Loucy (cell line): ENCODE measurements at regions not wholly inside any gene's neighbourhood (a gene's known extent, or its start where the extent isn't known, plus 50 kb on each side); places are given as distances from the start of the nearest gene placed in this dataset.

ENCODE experiments used
- H2AFZ ChIP-seq: fragments of 200-600 bp; sonication (generic); 2 replicates; pipeline ENCODE4 v1.6.0; 2016; ENCODE audit warnings: antibody characterized with exemption, mild to moderate bottlenecking, low read length, moderate library complexity
- H3F3A ChIP-seq: fragments of 200-600 bp; 2 replicates; pipeline ENCODE4 v1.6.0; 2016; ENCODE audit warnings: antibody characterized with exemption, low read depth, mild to moderate bottlenecking
- H3K27me3 ChIP-seq: fragments of 200-600 bp; sonication (generic); 2 replicates; pipeline ENCODE4 v1.6.1; 2014; ENCODE audit warnings: low read length, mild to moderate bottlenecking; ENCODE audit not compliant: insufficient read depth, poor library complexity, severe bottlenecking
- H3K36me3 ChIP-seq: fragments of 200-600 bp; sonication (generic); 2 replicates; pipeline ENCODE4 v1.6.1; 2016; ENCODE audit warnings: low read length; ENCODE audit not compliant: insufficient read depth
- H3K4me1 ChIP-seq: fragments of 200-600 bp; sonication (generic); 2 replicates; pipeline ENCODE4 v1.5.1; 2014; ENCODE audit warnings: low read length, mild to moderate bottlenecking; ENCODE audit not compliant: insufficient read depth, poor library complexity, severe bottlenecking
- H3K4me2 ChIP-seq: fragments of 200-600 bp; sonication (generic); 2 replicates; pipeline ENCODE4 v1.6.0; 2014; ENCODE audit warnings: antibody characterized with exemption, low read length, low read depth, mild to moderate bottlenecking; ENCODE audit not compliant: poor library complexity, severe bottlenecking
- H3K4me3 ChIP-seq: fragments of 200-600 bp; sonication (generic); 2 replicates; pipeline ENCODE4 v1.5.1; 2014; ENCODE audit warnings: low read length, mild to moderate bottlenecking, mixed read lengths; ENCODE audit not compliant: poor library complexity, severe bottlenecking
- H3K79me2 ChIP-seq: fragments of 200-600 bp; sonication (generic); 2 replicates; pipeline ENCODE4 v1.6.1; 2014; ENCODE audit warnings: low read length; ENCODE audit not compliant: insufficient read depth
- H3K9ac ChIP-seq: fragments of 200-600 bp; sonication (generic); 2 replicates; pipeline ENCODE4 v1.6.0; 2014; ENCODE audit warnings: mild to moderate bottlenecking, low read depth, low read length, moderate library complexity; ENCODE audit not compliant: poor library complexity, severe bottlenecking
- H3K9me2 ChIP-seq: fragments of 200-600 bp; sonication (generic); replicated peaks from 2 replicates; pipeline ENCODE4 v1.6.1; 2016; ENCODE audit warnings: low read depth, low read length, mixed read lengths
- H3K9me3 ChIP-seq: fragments of 200-600 bp; sonication (generic); 2 replicates; pipeline ENCODE4 v1.6.1; 2014; ENCODE audit warnings: mild to moderate bottlenecking, antibody characterized with exemption, low read length, low read depth; ENCODE audit not compliant: insufficient read depth
- H4K20me1 ChIP-seq: fragments of 200-600 bp; sonication (generic); 2 replicates; pipeline ENCODE4 v1.6.0; 2014; ENCODE audit warnings: antibody characterized with exemption, low read length, mild to moderate bottlenecking; ENCODE audit not compliant: insufficient read depth, poor library complexity, severe bottlenecking
- CTCF ChIP-seq: fragments of 200-600 bp; sonication (generic); conservative IDR thresholded peaks from 2 replicates; pipeline ENCODE4 v1.5.1; 2014; ENCODE audit warnings: mild to moderate bottlenecking, antibody characterized with exemption, low read length
- EZH2phosphoT487 ChIP-seq: fragments of 200-600 bp; IDR thresholded peaks from 2 replicates; pipeline ENCODE4 v1.6.1; 2018; ENCODE audit warnings: antibody characterized with exemption, mild to moderate bottlenecking, moderate library complexity, borderline replicate concordance

- H3K9me2 ChIP-seq: no peaks in the 10 kb centered on the region
- no peak overlapping the region for H2AFZ ChIP-seq
- no peaks in the 10 kb centered on the region for H3K9me3 ChIP-seq
- H3K79me2 ChIP-seq: no peaks in the 10 kb centered on the region
- no peak overlapping the region for H3K4me3 ChIP-seq
- no peak for TF ChIP-seq CTCF
- no peak for TF ChIP-seq EZH2phosphoT487
- H3K4me2 ChIP-seq: no peak overlapping the region
- H3K9ac ChIP-seq: no peak overlapping the region
- no peaks in the 10 kb centered on the region for H3K36me3 ChIP-seq
- H3F3A ChIP-seq: no peaks in the 10 kb centered on the region
- H3K27me3 ChIP-seq: no peaks in the 10 kb centered on the region
- no peaks in the 10 kb centered on the region for H3K4me1 ChIP-seq
- no peaks in the 10 kb centered on the region for H4K20me1 ChIP-seq
Measured at GRCh38 chr1:199877526-199878384, 149.8 kb upstream of the NR5A2 start.

DNA sequence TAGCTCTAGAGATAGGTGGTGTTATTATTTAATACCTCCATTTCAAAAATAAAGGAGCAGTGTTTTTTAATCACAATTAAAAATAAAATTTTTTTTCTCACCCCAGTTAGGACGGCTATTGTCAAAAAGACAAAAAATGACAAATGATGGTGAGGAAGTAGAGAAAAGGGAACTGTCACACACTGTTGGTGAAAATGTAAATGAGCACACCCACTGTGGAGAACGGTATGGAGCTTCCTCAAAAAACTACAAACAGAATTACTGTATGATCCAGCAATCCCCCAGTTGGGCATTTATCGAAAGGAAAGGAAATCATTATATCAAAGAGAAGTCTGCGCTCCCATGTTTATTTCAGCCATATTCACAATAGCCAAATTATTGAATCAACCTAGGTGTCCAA, 148.7 kb upstream of the NR5A2 start:
- H2AFZ ChIP-seq: no peak overlapping the region
- no peaks in the 10 kb centered on the region for H3F3A ChIP-seq
- no peaks in the 10 kb centered on the region for H3K36me3 ChIP-seq
- no peaks in the 10 kb centered on the region for H3K4me1 ChIP-seq
- no peaks in the 10 kb centered on the region for H3K27me3 ChIP-seq
- no peak for TF ChIP-seq CTCF
- no peak for TF ChIP-seq EZH2phosphoT487
- H4K20me1 ChIP-seq: no peaks in the 10 kb centered on the region
- no peaks in the 10 kb centered on the region for H3K9me3 ChIP-seq
- H3K4me2 ChIP-seq: no peak overlapping the region
- no peak overlapping the region for H3K4me3 ChIP-seq
- H3K9me2 ChIP-seq: no peaks in the 10 kb centered on the region
- H3K9ac ChIP-seq: no peak overlapping the region
- no peaks in the 10 kb centered on the region for H3K79me2 ChIP-seq

DNA sequence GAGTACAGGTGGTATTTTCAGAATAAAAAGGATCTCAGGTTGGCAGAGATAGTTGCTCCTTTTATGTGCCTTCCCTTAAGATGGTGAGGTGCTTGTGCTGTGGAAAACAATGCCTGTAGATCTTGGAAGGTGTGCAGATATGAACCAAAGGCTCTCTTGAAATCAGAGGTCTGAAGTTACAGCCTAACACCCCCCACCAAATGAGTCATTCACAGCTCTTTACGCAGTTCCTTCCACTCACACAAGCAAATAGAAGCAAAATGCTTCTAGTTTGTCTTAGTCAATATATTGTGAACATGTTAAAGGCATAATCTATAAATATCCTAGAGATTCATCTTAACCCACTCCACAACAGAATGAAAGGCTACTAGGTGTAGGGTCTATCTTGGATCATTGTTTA, 128.9 kb upstream of the NR5A2 start:
- no peak overlapping the region for H3K4me3 ChIP-seq
- no peaks in the 10 kb centered on the region for H3K9me2 ChIP-seq
- H4K20me1 ChIP-seq: no peaks in the 10 kb centered on the region
- H3K36me3 ChIP-seq: no peaks in the 10 kb centered on the region
- H3K9ac ChIP-seq: no peak overlapping the region
- H3K27me3 ChIP-seq: no peaks in the 10 kb centered on the region
- H3K9me3 ChIP-seq: no peaks in the 10 kb centered on the region
- TF ChIP-seq EZH2phosphoT487 (no peak), CTCF (no peak)
- H3F3A ChIP-seq: no peaks in the 10 kb centered on the region
- H3K4me2 ChIP-seq: no peak overlapping the region
- H2AFZ ChIP-seq: 0 out of 2 replicates have a peak overlapping the region, but pooled peaks have one; percentile 49
- no peaks in the 10 kb centered on the region for H3K4me1 ChIP-seq
- no peaks in the 10 kb centered on the region for H3K79me2 ChIP-seq
